Endothelial cell of umbilical vein (primary cell): ENCODE measurements at regions not wholly inside any gene's neighbourhood (a gene's known extent, or its start where the extent isn't known, plus 50 kb on each side); places are given as distances from the start of the nearest gene placed in this dataset.

Experiments
- BruUV-seq: library from RNA; stranded (reverse); fragments of 400-500 nt; replicated peaks from 2 replicates; lab custom pipeline; 2021; lab: Mats Ljungman, UMichigan
- CTCF ChIA-PET: fragments of 300-600, 350-600 bp; sonication (Branson Sonifier 250); formaldehyde crosslinking; loops from one replicate; lab custom pipeline; 2021; ENCODE audit warnings: antibody characterized with exemption, inconsistent platforms; lab: Charles Lee
- POLR2A ChIA-PET: fragments of 300-600, 350-600 bp; sonication (Branson Sonifier 250); formaldehyde crosslinking; loops from one replicate; lab custom pipeline; 2021; ENCODE audit warnings: antibody characterized with exemption, inconsistent platforms; lab: Charles Lee
- DNase-seq: peaks from one replicate; pipeline ENCODE4 v3.0.0-alpha.2; 2011; ENCODE audit warnings: low read depth, low spot score
- FAIRE-seq: peaks from 2 replicates; lab custom pipeline; 2011; peaks lifted over from hg19 to GRCh38; lab: Jason Lieb, UNC
- H2AFZ ChIP-seq: 2 replicates; pipeline ENCODE4 v1.6.0; 2012; ENCODE audit warnings: low read depth, low read length, control low read depth, inconsistent platforms
- H3K27ac ChIP-seq: 2 replicates; pipeline ENCODE4 v1.5.1; 2011; ENCODE audit warnings: low read depth, mild to moderate bottlenecking, control low read depth, low read length, moderate library complexity; ENCODE audit not compliant: insufficient read depth
- H3K27me3 ChIP-seq, 2 experiments: 2 replicates each; pipeline versions ENCODE4 v1.6.0 to v1.6.1; 2011; ENCODE audit warnings: low read length in 2 of 2, mixed read lengths in 1 of 2; ENCODE audit not compliant: control insufficient read depth in 2 of 2, insufficient read depth in 2 of 2
- H3K36me3 ChIP-seq, 2 experiments: 2 replicates in 1 of 2; 3 replicates in 1 of 2; pipeline ENCODE4 v1.5.1; 2011; ENCODE audit warnings: low read length in 2 of 2, mild to moderate bottlenecking in 1 of 2, moderate library complexity in 1 of 2; ENCODE audit not compliant: control insufficient read depth in 2 of 2, insufficient read depth in 2 of 2; ENCODE audit errors: extremely low read depth in 1 of 2
- H3K4me1 ChIP-seq: 3 replicates; pipeline ENCODE4 v1.5.1; 2011; ENCODE audit warnings: mild to moderate bottlenecking, low read length; ENCODE audit not compliant: control insufficient read depth, insufficient read depth; ENCODE audit errors: extremely low read depth
- H3K4me2 ChIP-seq: 2 replicates; pipeline ENCODE4 v1.6.1; 2011; ENCODE audit warnings: low read length, control low read depth, mixed read lengths; ENCODE audit not compliant: insufficient read depth
- H3K4me3 ChIP-seq, 3 experiments: fragments of 200-600 bp in 1 of 3; sonication (generic), shearing (Covaris generic) in 1 of 3; replicated peaks in 1 of 3; 2 replicates each; pipeline ENCODE4 v1.5.1; 2011 to 2016; ENCODE audit warnings: control low read depth in 3 of 3, low read length in 3 of 3, mild to moderate bottlenecking in 2 of 3, inconsistent platforms in 1 of 3, low read depth in 1 of 3, moderate library complexity in 1 of 3; ENCODE audit not compliant: insufficient read depth in 1 of 3
- H3K79me2 ChIP-seq: 2 replicates; pipeline ENCODE4 v1.6.0; 2012; ENCODE audit warnings: low read length, inconsistent platforms; ENCODE audit not compliant: control insufficient read depth, insufficient read depth
- H3K9ac ChIP-seq: replicated peaks from 2 replicates; pipeline ENCODE3; 2011; ENCODE audit warnings: low read length, control low read depth; ENCODE audit not compliant: insufficient read depth; ENCODE audit errors: extremely low read depth
- H3K9me1 ChIP-seq: replicated peaks from 3 replicates; pipeline ENCODE4 v1.6.0; 2011; ENCODE audit warnings: mild to moderate bottlenecking, low read length; ENCODE audit not compliant: control insufficient read depth, insufficient read depth; ENCODE audit errors: extremely low read depth
- H3K9me3 ChIP-seq: replicated peaks from 2 replicates; pipeline ENCODE4 v1.5.1; 2012; ENCODE audit warnings: low read length, inconsistent platforms; ENCODE audit not compliant: control insufficient read depth, insufficient read depth
- H4K20me1 ChIP-seq: replicated peaks from 2 replicates; pipeline ENCODE3; 2011; ENCODE audit warnings: mild to moderate bottlenecking, low read length; ENCODE audit not compliant: control insufficient read depth, insufficient read depth; ENCODE audit errors: extremely low read depth
- CTCF ChIP-seq, 2 donors: IDR thresholded peaks; 1 replicate in 1 of 2; 2 replicates in 1 of 2; pipeline ENCODE4 v1.5.1; 2011; ENCODE audit warnings: low read length in 2 of 2, mild to moderate bottlenecking in 2 of 2, moderate library complexity in 2 of 2, control low read depth in 1 of 2, inconsistent platforms in 1 of 2, low read depth in 1 of 2; ENCODE audit not compliant: insufficient read depth in 1 of 2; ENCODE audit errors: extremely low read depth in 1 of 2
- EZH2 ChIP-seq: IDR thresholded peaks from 2 replicates; pipeline ENCODE4 v1.6.1; 2012; ENCODE audit warnings: borderline replicate concordance, low read depth, mild to moderate bottlenecking, moderate library complexity, low read length, inconsistent platforms; ENCODE audit not compliant: severe bottlenecking
- FOS ChIP-seq: IDR thresholded peaks from 2 replicates; pipeline ENCODE4 v1.6.1; 2011; ENCODE audit warnings: mild to moderate bottlenecking, low read length, moderate library complexity, borderline replicate concordance; ENCODE audit not compliant: insufficient read depth
- GATA2 ChIP-seq: IDR thresholded peaks from 2 replicates; pipeline ENCODE4 v1.7.0; 2011; ENCODE audit warnings: low read depth, mild to moderate bottlenecking, moderate library complexity, mixed read lengths, low read length; ENCODE audit not compliant: insufficient read length, insufficient read depth
- JUN ChIP-seq: IDR thresholded peaks from 2 replicates; pipeline ENCODE4 v1.6.1; 2011; ENCODE audit warnings: borderline replicate concordance, low read depth; ENCODE audit not compliant: insufficient read length, insufficient read depth
- MYC ChIP-seq: IDR thresholded peaks from one replicate; pipeline ENCODE4 v1.6.1; 2011; ENCODE audit warnings: mild to moderate bottlenecking, low read depth, low read length
- POLR2A ChIP-seq: IDR thresholded peaks from 2 replicates; pipeline ENCODE4 v1.6.1; 2012; ENCODE audit warnings: low read depth, mild to moderate bottlenecking, control low read depth, low read length
- POLR2AphosphoS5 ChIP-seq: IDR thresholded peaks from 2 replicates; pipeline ENCODE4 v1.6.1; 2012; ENCODE audit warnings: low read depth, mild to moderate bottlenecking, control low read depth, low read length, moderate library complexity; ENCODE audit not compliant: insufficient read depth
- dilution Hi-C: fragments of 300-500 bp; cut with MboI; formaldehyde crosslinking; loops from one replicate; pipeline ENCODE4 v1.15.0; 2019; ENCODE audit warnings: low sequenced_read_pairs; ENCODE audit not compliant: extremely low pct_ligation_motif_present
- intact Hi-C: fragments of 100-400 bp; cut with micrococcal nuclease; formaldehyde crosslinking; loops from one replicate; pipeline ENCODE4 v1.10.0; 2022
- TF ChIP-seq, protein P1 (sequence below): IDR thresholded peaks from 2 replicates; pipeline ENCODE4 v1.6.1; 2011; ENCODE audit not compliant: insufficient read depth, insufficient read length

- no TSS peak for BruUV-seq
These were observed 157.8 kb downstream of the FGF18 start for GRCh38 chr5:171577042-171577758.

More at GRCh38 chr5:171577042-171577758, 157.8 kb downstream of the FGF18 start:
- H3K27me3 ChIP-seq = peaks cover 3% of the 10 kb centered on the region in 2 experiments
- CTCF ChIA-PET = no interaction called here
- H4K20me1 ChIP-seq = no peaks in the 10 kb centered on the region
- intact Hi-C loops = no loop called here
- TF ChIP-seq GATA2 (no peak), JUN (no peak), FOS (no peak), MYC (no peak), POLR2AphosphoS5 (no peak), POLR2A (no peak), CTCF (IDR thresholded peaks at IDR 0.05; ENCODE audit: extremely low read depth in 1 of 2, insufficient read depth in 1 of 2, low read depth in 1 of 2, low read length in 2 of 2) (no peak), EZH2 (no peak)
- TF ChIP-seq, protein P1, sequence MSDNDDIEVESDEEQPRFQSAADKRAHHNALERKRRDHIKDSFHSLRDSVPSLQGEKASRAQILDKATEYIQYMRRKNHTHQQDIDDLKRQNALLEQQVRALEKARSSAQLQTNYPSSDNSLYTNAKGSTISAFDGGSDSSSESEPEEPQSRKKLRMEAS = no peak
- no peak overlapping the region for H3K27ac ChIP-seq
- H3K4me3 ChIP-seq = no peak overlapping the region
- POLR2A ChIA-PET = no interaction called here
- H3K36me3 ChIP-seq = no peaks in the 10 kb centered on the region
- FAIRE-seq (no peak), DNase-seq (no peak)
- H3K9me1 ChIP-seq = no peaks in the 10 kb centered on the region
- H3K79me2 ChIP-seq = no peaks in the 10 kb centered on the region
- no peaks in the 10 kb centered on the region for H3K9me3 ChIP-seq
- no peak overlapping the region for H3K9ac ChIP-seq
- no peak overlapping the region for H3K4me2 ChIP-seq
- H3K4me1 ChIP-seq = no peaks in the 10 kb centered on the region
- H2AFZ ChIP-seq = no peak overlapping the region
- dilution Hi-C loops = no loop called here
